ENCODE measurements at regions not wholly inside any gene's neighbourhood (a gene's known extent, or its start where the extent isn't known, plus 50 kb on each side); places are given as distances from the start of the nearest gene placed in this dataset.

GRCh38 chr5:74412066-74412465, 228.5 kb downstream of the ENC1 start:
- no peak for TF ChIP-seq CTCF (conservative IDR thresholded peaks at IDR 0.05; ENCODE audit: low read depth, low read length)
- no peak for TF ChIP-seq EZH2 (IDR thresholded peaks at IDR 0.05; ENCODE audit: borderline replicate concordance, low read depth, low read length, poor library complexity, severe bottlenecking)
